Neural cell (in vitro differentiated cells): ENCODE measurements at regions not wholly inside any gene's neighbourhood (a gene's known extent, or its start where the extent isn't known, plus 50 kb on each side); places are given as distances from the start of the nearest gene placed in this dataset.

Experiments used
- H2AFZ ChIP-seq: fragments of 200-600, 300-800 bp; sonication (generic), shearing (Covaris generic); 2 replicates; pipeline ENCODE4 v1.6.0; 2014; ENCODE audit warnings: low read depth, mild to moderate bottlenecking, antibody characterized with exemption, low read length, moderate library complexity
- H3F3A ChIP-seq: fragments of 200-600 bp; shearing (Covaris generic); 2 replicates; pipeline ENCODE4 v1.6.1; 2016; ENCODE audit warnings: mild to moderate bottlenecking, moderate library complexity, mixed read lengths, antibody characterized with exemption, low read length; ENCODE audit not compliant: insufficient read depth, poor library complexity, severe bottlenecking
- H3K27ac ChIP-seq: fragments of 200-600, 300-800 bp; sonication (generic), shearing (Covaris generic); 2 replicates; pipeline ENCODE4 v1.5.1; 2014; ENCODE audit warnings: mild to moderate bottlenecking, low read length, moderate library complexity
- H3K27me3 ChIP-seq: fragments of 300-800, 200-600 bp; sonication (generic), shearing (Covaris generic); 2 replicates; pipeline ENCODE4 v1.6.0; 2014; ENCODE audit warnings: mild to moderate bottlenecking, low read depth, low read length, moderate library complexity; ENCODE audit not compliant: insufficient read depth
- H3K36me3 ChIP-seq: fragments of 300-800, 200-600 bp; sonication (generic), shearing (Covaris generic); 2 replicates; pipeline ENCODE4 v1.5.1; 2014; ENCODE audit warnings: mild to moderate bottlenecking, antibody characterized with exemption, low read length, moderate library complexity; ENCODE audit not compliant: insufficient read depth
- H3K4me2 ChIP-seq: fragments of 300-800, 200-600 bp; sonication (generic), shearing (Covaris generic); 2 replicates; pipeline ENCODE4 v1.6.0; 2014; ENCODE audit warnings: mild to moderate bottlenecking, low read length
- H3K4me3 ChIP-seq: fragments of 300-800, 200-600 bp; sonication (generic), shearing (Covaris generic); 2 replicates; pipeline ENCODE4 v1.5.1; 2014; ENCODE audit warnings: mild to moderate bottlenecking, low read length, moderate library complexity
- H3K79me2 ChIP-seq: fragments of 200-600 bp; shearing (Covaris generic); replicated peaks from 2 replicates; pipeline ENCODE4 v1.6.0; 2014; ENCODE audit warnings: mild to moderate bottlenecking, low read length, moderate library complexity; ENCODE audit not compliant: insufficient read depth
- H3K9ac ChIP-seq: fragments of 300-800, 200-600 bp; sonication (generic), shearing (Covaris generic); 2 replicates; pipeline ENCODE4 v1.6.1; 2016; ENCODE audit warnings: mild to moderate bottlenecking, low read length, mixed read lengths
- H3K9me2 ChIP-seq: fragments of 200-600 bp; shearing (Covaris generic); 2 replicates; pipeline ENCODE4 v1.6.1; 2016; ENCODE audit warnings: mild to moderate bottlenecking, low read length, mixed read lengths; ENCODE audit not compliant: insufficient read depth
- H3K9me3 ChIP-seq: fragments of 200-600, 300-800 bp; sonication (generic), shearing (Covaris generic); 2 replicates; pipeline ENCODE4 v1.6.1; 2016; ENCODE audit warnings: mild to moderate bottlenecking, mixed run types, low read length, moderate library complexity, mixed read lengths
- H4K20me1 ChIP-seq: fragments of 200-600 bp; shearing (Covaris generic); 2 replicates; pipeline ENCODE4 v1.6.1; 2016; ENCODE audit warnings: mild to moderate bottlenecking, mixed run types; ENCODE audit not compliant: insufficient read depth
- EP300 ChIP-seq: fragments of 450-650 bp; conservative IDR thresholded peaks from 2 replicates; pipeline ENCODE4 v1.6.1; 2014; ENCODE audit warnings: antibody characterized with exemption, mild to moderate bottlenecking, moderate library complexity; ENCODE audit not compliant: poor library complexity, severe bottlenecking
- EZH2 ChIP-seq: fragments of 200-600, 300-800 bp; shearing (Covaris generic), sonication (generic); IDR thresholded peaks from 2 replicates; pipeline ENCODE4 v1.6.1; 2014; ENCODE audit warnings: antibody characterized with exemption, low read length, borderline replicate concordance, mild to moderate bottlenecking; ENCODE audit not compliant: insufficient read depth, poor library complexity, severe bottlenecking
- MXI1 ChIP-seq: fragments of 450-650 bp; conservative IDR thresholded peaks from 2 replicates; pipeline ENCODE4 v1.6.1; 2014; ENCODE audit warnings: antibody characterized with exemption, mild to moderate bottlenecking; ENCODE audit not compliant: poor library complexity, severe bottlenecking
- POLR2AphosphoS5 ChIP-seq: IDR thresholded peaks from 2 replicates; pipeline ENCODE4 v1.6.1; 2012
- RAD21 ChIP-seq: fragments of 450-650 bp; conservative IDR thresholded peaks from 2 replicates; pipeline ENCODE4 v1.6.1; 2014; ENCODE audit warnings: antibody characterized with exemption, mild to moderate bottlenecking, moderate library complexity
- SMC3 ChIP-seq: fragments of 450-650 bp; conservative IDR thresholded peaks from 2 replicates; pipeline ENCODE4 v1.6.1; 2014; ENCODE audit warnings: antibody characterized with exemption, mild to moderate bottlenecking, moderate library complexity; ENCODE audit not compliant: poor library complexity
- TAF1 ChIP-seq: IDR thresholded peaks from 2 replicates; pipeline ENCODE4 v1.6.1; 2012; ENCODE audit warnings: low read depth
- TF ChIP-seq, protein P1 (sequence below): fragments of 450-650 bp; IDR thresholded peaks from 2 replicates; pipeline ENCODE4 v1.5.1; 2014; ENCODE audit warnings: antibody characterized with exemption, mild to moderate bottlenecking, moderate library complexity; ENCODE audit not compliant: poor library complexity, severe bottlenecking
- TF ChIP-seq, protein P2 (sequence below): IDR thresholded peaks from 2 replicates; pipeline ENCODE4 v1.6.1; 2012; ENCODE audit warnings: borderline replicate concordance

DNA sequence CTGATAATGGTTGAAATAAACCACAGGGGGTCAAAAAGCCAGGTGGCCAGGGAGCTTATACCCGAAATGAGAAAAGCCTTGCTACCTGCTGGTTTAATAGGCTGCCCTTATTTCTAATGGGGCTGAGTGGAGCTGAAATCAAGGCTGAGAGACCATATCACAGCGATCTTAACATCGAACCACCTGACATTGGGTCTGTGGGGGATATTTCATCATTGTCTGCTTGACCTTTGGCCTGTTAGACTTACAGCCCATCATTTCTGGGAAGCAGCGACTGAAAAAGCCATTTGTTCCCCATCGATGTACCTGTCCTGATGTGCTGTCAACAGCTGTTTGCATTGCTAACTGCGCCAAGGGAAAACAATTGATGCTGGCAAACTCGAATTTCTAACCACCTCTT is 199.7 kb upstream of the SLC14A2 start:
- Histone ChIP-seq H3K9ac (peak overlapping the region; percentile 70), H4K20me1 (no peaks in the 10 kb centered on the region), H2AFZ (peak overlapping the region; percentile 78), H3K4me3 (peak overlapping the region; percentile 51), H3K4me2 (peak overlapping the region; percentile 83), H3K27me3 (no peaks in the 10 kb centered on the region), H3K9me3 (no peaks in the 10 kb centered on the region), H3K9me2 (no peaks in the 10 kb centered on the region), H3K79me2 (no peaks in the 10 kb centered on the region), H3F3A (peaks cover 10% of the 10 kb centered on the region), H3K36me3 (no peaks in the 10 kb centered on the region), H3K27ac (peak overlapping the region; percentile 99)
- TF ChIP-seq POLR2AphosphoS5 (peak; percentile 45), RAD21 (no peak)

DNA sequence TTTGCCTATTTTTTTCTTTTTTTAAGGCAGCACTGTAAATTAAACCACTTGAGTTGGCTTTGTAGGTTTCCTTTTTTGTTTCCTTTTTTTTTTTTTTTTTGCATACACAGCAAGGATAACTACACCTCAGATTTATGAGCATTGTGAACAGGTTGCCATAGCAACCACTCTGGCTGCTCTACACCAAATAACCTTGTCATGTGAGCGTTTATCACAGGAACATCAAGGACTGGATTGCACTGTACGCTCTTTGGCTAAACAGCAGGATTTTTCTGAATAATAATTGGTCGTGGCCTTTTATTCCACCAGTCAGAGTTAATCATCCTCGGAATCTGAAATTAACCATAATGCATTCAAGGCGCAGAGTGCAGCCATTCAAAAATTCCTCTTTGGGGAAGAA is 199.1 kb upstream of the SLC14A2 start:
- Histone ChIP-seq H3K27me3 (no peaks in the 10 kb centered on the region), H3K4me3 (peak overlapping the region; percentile 51), H3K9me2 (no peaks in the 10 kb centered on the region), H3K4me2 (peak overlapping the region; percentile 83), H3K27ac (peak overlapping the region; percentile 99), H2AFZ (peak overlapping the region; percentile 78), H3K9me3 (no peaks in the 10 kb centered on the region), H3K9ac (peak overlapping the region; percentile 70), H3F3A (peaks cover 10% of the 10 kb centered on the region), H3K36me3 (no peaks in the 10 kb centered on the region), H3K79me2 (no peaks in the 10 kb centered on the region), H4K20me1 (no peaks in the 10 kb centered on the region)
- TF ChIP-seq MXI1, result no peak
- TF ChIP-seq SMC3, result peak; percentile 20
- TF ChIP-seq RAD21, result peak; percentile 52
- TF ChIP-seq, protein P1, sequence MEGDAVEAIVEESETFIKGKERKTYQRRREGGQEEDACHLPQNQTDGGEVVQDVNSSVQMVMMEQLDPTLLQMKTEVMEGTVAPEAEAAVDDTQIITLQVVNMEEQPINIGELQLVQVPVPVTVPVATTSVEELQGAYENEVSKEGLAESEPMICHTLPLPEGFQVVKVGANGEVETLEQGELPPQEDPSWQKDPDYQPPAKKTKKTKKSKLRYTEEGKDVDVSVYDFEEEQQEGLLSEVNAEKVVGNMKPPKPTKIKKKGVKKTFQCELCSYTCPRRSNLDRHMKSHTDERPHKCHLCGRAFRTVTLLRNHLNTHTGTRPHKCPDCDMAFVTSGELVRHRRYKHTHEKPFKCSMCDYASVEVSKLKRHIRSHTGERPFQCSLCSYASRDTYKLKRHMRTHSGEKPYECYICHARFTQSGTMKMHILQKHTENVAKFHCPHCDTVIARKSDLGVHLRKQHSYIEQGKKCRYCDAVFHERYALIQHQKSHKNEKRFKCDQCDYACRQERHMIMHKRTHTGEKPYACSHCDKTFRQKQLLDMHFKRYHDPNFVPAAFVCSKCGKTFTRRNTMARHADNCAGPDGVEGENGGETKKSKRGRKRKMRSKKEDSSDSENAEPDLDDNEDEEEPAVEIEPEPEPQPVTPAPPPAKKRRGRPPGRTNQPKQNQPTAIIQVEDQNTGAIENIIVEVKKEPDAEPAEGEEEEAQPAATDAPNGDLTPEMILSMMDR, result no peak
- TF ChIP-seq, protein P2, sequence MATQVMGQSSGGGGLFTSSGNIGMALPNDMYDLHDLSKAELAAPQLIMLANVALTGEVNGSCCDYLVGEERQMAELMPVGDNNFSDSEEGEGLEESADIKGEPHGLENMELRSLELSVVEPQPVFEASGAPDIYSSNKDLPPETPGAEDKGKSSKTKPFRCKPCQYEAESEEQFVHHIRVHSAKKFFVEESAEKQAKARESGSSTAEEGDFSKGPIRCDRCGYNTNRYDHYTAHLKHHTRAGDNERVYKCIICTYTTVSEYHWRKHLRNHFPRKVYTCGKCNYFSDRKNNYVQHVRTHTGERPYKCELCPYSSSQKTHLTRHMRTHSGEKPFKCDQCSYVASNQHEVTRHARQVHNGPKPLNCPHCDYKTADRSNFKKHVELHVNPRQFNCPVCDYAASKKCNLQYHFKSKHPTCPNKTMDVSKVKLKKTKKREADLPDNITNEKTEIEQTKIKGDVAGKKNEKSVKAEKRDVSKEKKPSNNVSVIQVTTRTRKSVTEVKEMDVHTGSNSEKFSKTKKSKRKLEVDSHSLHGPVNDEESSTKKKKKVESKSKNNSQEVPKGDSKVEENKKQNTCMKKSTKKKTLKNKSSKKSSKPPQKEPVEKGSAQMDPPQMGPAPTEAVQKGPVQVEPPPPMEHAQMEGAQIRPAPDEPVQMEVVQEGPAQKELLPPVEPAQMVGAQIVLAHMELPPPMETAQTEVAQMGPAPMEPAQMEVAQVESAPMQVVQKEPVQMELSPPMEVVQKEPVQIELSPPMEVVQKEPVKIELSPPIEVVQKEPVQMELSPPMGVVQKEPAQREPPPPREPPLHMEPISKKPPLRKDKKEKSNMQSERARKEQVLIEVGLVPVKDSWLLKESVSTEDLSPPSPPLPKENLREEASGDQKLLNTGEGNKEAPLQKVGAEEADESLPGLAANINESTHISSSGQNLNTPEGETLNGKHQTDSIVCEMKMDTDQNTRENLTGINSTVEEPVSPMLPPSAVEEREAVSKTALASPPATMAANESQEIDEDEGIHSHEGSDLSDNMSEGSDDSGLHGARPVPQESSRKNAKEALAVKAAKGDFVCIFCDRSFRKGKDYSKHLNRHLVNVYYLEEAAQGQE, result peak; percentile 49
- peak; percentile 75 for TF ChIP-seq POLR2AphosphoS5
- TF ChIP-seq TAF1, result no peak
- TF ChIP-seq EP300, result peak; percentile 85
- no peak for TF ChIP-seq EZH2

DNA sequence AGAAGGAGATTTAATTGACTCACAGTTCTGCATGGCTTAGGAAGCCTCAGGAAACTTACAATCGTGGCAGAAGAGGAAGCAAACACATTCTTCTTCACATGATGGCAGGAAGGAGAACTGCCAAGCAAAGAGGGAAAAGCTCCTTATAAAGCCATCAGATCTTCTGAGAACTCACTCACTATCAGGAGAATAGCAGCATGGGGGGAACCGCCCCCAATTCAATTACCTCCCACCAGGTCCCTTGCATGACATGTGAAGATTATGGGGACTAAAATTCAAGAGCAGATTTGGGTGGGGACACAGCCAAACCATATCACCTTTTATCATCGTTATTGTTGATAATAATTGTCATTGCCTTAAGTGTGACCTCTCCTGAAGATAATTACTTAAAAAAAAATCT is 197.9 kb upstream of the SLC14A2 start:
- peak overlapping the region; percentile 99 for H3K27ac ChIP-seq
- no peak overlapping the region for H2AFZ ChIP-seq
- no peaks in the 10 kb centered on the region for H3K9me2 ChIP-seq
- H3K4me2 ChIP-seq, result peak overlapping the region; percentile 77
- H3K9ac ChIP-seq, result peak overlapping the region; percentile 70
- no peaks in the 10 kb centered on the region for H3K9me3 ChIP-seq
- TF ChIP-seq SMC3 (no peak), RAD21 (no peak)
- peaks cover 10% of the 10 kb centered on the region for H3F3A ChIP-seq
- H4K20me1 ChIP-seq, result no peaks in the 10 kb centered on the region
- no peaks in the 10 kb centered on the region for H3K79me2 ChIP-seq
- no peaks in the 10 kb centered on the region for H3K27me3 ChIP-seq
- no peak overlapping the region for H3K4me3 ChIP-seq
- H3K36me3 ChIP-seq, result no peaks in the 10 kb centered on the region
